Esophagus muscularis mucosa (tissue), 4 donors: ENCODE measurements at regions not wholly inside any gene's neighbourhood (a gene's known extent, or its start where the extent isn't known, plus 50 kb on each side); places are given as distances from the start of the nearest gene placed in this dataset.

Experiments used
- EP300 ChIP-seq: sonication (generic); formaldehyde crosslinking; IDR thresholded peaks from one replicate; pipeline ENCODE4 v1.6.1; 2017; ENCODE audit warnings: antibody characterized with exemption
- POLR2AphosphoS5 ChIP-seq, 2 donors: sonication (generic); formaldehyde crosslinking; IDR thresholded peaks; one replicate each; pipeline ENCODE4 v1.6.1; 2017; ENCODE audit warnings: antibody characterized with exemption in 2 of 2
- TF ChIP-seq, protein P1 (sequence below), 3 experiments: fragments of 200-600 bp in 2 of 3; fragments of 450-650 bp in 1 of 3; sonication (generic) in 2 of 3; IDR thresholded peaks; one replicate each; pipeline ENCODE4 v1.5.1; 2017 to 2019; ENCODE audit warnings: antibody characterized with exemption in 3 of 3, mild to moderate bottlenecking in 2 of 3, moderate library complexity in 1 of 3

DNA sequence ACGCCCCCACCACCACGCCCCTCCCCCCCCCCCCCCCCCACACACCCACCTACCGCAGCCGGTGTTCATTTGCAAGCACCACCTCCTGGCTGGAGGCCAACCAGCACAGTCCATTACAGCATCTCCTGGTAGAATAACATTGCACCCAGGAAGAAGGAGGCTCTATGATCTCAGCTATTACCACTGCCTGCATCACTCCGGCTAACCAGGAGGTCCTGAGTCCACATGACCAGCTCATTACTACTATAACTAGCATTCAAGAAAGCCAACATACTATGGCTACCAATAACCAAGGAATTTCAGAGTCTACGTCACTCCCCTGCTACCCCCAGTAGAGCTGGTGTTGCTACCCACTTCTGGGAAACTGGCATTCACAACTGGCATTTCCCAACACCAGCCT, 81.1 kb upstream of the ALOX12 start:
- TF ChIP-seq, protein P1, sequence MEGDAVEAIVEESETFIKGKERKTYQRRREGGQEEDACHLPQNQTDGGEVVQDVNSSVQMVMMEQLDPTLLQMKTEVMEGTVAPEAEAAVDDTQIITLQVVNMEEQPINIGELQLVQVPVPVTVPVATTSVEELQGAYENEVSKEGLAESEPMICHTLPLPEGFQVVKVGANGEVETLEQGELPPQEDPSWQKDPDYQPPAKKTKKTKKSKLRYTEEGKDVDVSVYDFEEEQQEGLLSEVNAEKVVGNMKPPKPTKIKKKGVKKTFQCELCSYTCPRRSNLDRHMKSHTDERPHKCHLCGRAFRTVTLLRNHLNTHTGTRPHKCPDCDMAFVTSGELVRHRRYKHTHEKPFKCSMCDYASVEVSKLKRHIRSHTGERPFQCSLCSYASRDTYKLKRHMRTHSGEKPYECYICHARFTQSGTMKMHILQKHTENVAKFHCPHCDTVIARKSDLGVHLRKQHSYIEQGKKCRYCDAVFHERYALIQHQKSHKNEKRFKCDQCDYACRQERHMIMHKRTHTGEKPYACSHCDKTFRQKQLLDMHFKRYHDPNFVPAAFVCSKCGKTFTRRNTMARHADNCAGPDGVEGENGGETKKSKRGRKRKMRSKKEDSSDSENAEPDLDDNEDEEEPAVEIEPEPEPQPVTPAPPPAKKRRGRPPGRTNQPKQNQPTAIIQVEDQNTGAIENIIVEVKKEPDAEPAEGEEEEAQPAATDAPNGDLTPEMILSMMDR (IDR thresholded peaks at IDR 0.05) = no peak
- TF ChIP-seq EP300 (no peak), POLR2AphosphoS5 (IDR thresholded peaks at IDR 0.05) (no peak)
